HUDEP-2 (cell line): ENCODE measurements at regions not wholly inside any gene's neighbourhood (a gene's known extent, or its start where the extent isn't known, plus 50 kb on each side); places are given as distances from the start of the nearest gene placed in this dataset.
"Not testable (repeated sequence)": the region's sequence is repeated elsewhere in the genome, so short reads cannot be mapped to it uniquely, and the experiment has no call there.

Source experiments
- DNase-seq, 76 experiments: peaks; one replicate each; lab custom pipeline; 2025; ENCODE audit not compliant: unreplicated experiment in 76 of 76; lab: John Stamatoyannopoulos, UW

DNA sequence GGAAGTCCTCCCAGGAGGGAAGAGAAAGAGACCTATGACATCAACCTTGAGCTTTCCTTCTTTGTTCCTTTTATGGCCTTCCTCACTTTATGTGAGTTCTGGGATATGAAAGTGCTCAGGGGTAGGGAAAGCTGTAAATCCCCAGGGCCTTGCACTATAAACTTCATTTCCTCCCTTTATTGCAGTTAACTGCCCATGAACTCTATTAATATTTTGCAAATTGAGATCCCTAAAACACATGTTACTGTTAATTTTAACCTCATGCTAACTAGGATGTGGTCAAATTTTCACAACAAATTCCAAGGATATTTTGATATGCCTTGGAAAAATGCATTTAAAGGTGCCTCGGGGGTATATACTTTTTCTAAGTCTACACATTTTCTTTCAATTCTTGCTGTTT lies 359.9 kb downstream of the OSR1 start:
- no peak for DNase-seq

DNA sequence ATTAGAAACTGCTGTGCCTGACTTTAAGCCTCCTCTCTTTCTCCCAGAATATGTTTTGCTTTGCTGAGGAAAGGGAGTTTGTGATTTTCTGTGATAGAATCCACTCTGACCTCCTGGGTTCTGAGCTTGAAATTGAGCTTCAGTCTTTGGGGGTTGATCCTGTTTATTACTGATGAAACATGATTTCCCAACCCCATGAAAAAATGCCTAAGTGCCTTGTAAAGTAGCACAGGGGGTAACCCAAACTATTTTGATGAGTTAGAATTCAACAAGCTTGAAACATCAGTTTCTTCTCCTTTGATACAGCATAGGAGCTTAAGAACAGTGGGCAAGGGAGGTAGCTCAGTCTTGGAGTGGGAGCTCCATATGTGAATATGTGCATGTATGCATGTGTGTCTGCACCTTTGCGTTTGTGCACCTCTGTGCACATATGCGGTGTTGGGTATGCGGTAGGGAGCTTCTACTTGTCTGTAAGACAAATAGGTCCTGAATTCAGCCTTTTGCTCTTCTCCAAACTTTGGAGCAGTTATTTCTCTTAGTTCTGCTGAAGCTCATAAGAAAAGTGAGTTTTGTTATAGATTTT lies 364.6 kb downstream of the OSR1 start:
- no peak for DNase-seq

- no peak for DNase-seq
Measured at GRCh38 chr2:18991177-18992168, 366.9 kb downstream of the OSR1 start.

DNA sequence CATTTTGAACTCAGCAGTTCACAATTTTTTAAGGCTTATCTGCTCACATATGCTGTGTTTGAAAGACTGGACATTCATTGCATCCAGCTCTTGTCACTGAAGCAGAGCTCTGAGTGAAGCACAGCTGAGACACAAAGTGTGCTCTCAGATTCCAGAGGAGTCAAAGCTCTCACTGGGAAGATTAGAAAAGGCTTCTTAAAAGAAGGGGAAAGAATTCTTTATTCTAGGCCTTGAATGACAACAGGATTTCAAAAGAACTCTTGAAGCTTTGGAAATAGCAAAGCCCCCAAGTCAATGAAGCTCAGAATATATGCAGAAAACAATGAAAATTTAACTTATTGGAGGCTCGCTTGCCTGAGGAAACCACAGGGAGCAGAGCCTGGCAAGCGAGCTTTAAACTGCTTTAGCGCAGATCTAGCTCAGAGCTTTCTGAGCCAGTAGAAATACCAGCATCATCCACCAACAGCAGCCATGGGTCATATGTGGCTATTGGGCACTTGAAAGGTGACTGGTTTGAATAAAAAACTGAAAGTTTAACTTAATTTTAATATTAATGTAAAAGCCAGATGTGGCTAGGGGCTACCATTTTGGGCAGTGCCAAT lies 369.7 kb downstream of the OSR1 start:
- no peak for DNase-seq

- peak in 37 of 76 experiments; percentile 0 to 50 (median 10) for DNase-seq
Measured at GRCh38 chr2:18987592-18988073, 370.8 kb downstream of the OSR1 start.

- no peak for DNase-seq
Measured at GRCh38 chr2:18987016-18987415, 371.4 kb downstream of the OSR1 start.

- no peak for DNase-seq
Measured at GRCh38 chr2:18986046-18986445, 372.4 kb downstream of the OSR1 start.

- no peak for DNase-seq
Measured at GRCh38 chr2:18980786-18981430, 377.5 kb downstream of the OSR1 start.

GRCh38 chr2:18980104-18980785 lies 378.2 kb downstream of the OSR1 start:
- DNase-seq = no peak

DNA sequence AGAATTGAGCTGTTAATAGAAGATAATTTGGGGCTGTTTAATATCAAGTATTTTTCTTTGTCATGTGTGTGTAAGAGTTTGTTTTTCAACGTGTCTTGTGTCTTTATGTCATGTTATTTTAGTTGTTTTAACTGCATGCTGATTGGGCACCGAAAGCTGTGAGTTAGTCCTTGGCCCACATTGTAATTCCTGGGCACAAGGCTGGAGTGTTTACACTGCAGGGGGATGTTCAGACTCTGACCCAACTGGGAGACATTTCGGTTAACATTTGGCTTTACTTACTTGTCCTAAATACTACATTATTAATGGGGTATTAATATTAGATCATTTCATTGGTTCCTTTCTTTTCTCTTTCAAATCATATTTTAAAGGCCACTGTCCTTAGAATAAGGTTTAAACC lies 381.0 kb downstream of the OSR1 start:
- DNase-seq = no peak

GRCh38 chr2:18976168-18976961 lies 382.1 kb downstream of the OSR1 start:
- DNase-seq = no peak

- DNase-seq = no peak
Measured at GRCh38 chr2:18975506-18976167, 382.8 kb downstream of the OSR1 start.

- no peak for DNase-seq
Measured at GRCh38 chr2:18971628-18972027, 382.3 kb upstream of the NT5C1B start.

DNA sequence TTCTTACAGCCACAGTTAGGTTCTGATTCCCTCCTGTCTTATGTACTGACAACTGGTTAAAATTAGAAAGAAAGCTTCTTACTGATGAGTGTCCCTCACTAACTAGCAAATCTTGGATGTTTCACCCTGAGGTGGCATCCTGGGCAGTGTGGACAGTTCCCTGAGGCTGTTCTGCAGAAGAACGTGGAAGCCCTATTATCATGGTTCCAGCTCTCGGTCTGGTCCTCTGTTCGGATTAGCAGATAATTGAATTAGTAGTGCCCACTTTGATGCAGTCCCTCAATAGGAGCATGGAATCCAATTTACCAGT lies 381.7 kb upstream of the NT5C1B start:
- DNase-seq = no peak

DNA sequence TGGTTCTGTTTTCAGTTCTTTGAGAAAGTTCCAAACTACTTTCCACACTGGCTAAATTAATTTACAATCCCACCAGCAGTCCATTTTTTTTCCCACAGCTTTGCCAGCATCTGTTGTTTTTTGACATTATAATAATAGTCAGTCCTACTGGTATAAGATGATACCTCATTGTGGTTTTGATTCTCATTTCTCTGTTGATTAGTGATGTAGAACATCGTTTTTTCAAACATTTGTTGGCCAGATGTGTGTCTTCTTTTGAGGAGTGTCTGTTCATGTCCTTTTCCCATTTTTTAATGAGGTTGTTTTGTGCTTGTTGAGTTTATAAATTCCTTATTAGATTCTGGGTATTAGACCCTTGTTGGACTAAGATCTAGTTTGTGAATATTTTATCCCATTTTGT lies 376.8 kb upstream of the NT5C1B start:
- DNase-seq = no peak

- not testable (repeated sequence) for DNase-seq
Measured at GRCh38 chr2:18963739-18964256, 374.4 kb upstream of the NT5C1B start.

DNA sequence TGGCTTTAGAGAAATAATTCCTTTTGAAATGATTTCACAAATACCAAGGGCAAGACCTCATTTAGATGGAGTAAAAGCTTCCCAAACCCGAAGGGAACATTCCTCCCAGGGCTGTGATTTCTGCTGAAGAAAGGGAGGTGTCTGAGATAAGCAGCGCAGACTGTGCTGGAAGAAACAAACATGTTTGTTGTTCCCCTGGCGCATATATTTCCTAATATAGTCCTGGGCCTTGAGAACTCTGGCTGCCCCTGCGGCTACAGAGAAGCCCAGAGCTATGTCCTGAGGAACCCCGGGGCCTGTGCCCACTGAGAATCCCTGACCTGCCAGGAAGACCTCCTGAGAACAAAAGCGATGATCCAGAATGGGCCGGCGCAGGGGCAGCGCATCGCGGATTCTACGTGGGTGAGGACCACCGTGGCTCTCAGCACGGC lies 372.6 kb upstream of the NT5C1B start:
- no peak for DNase-seq

- no peak for DNase-seq
Measured at GRCh38 chr2:18959952-18960717, 370.8 kb upstream of the NT5C1B start.
